Fibroblast of lung (primary cell): ENCODE measurements at regions not wholly inside any gene's neighbourhood (a gene's known extent, or its start where the extent isn't known, plus 50 kb on each side); places are given as distances from the start of the nearest gene placed in this dataset.

Experiments
- CTCF ChIP-seq, 2 donors: IDR thresholded peaks in 1 of 2; conservative IDR thresholded peaks in 1 of 2; 1 replicate in 1 of 2; 2 replicates in 1 of 2; pipeline ENCODE4 v1.5.1; 2011 to 2012; ENCODE audit warnings: low read length in 2 of 2, control low read depth in 1 of 2, inconsistent platforms in 1 of 2, low read depth in 1 of 2, mild to moderate bottlenecking in 1 of 2
- EZH2 ChIP-seq: IDR thresholded peaks from 2 replicates; pipeline ENCODE4 v1.5.1; 2012; ENCODE audit warnings: low read length, control low read depth, mild to moderate bottlenecking; ENCODE audit errors: missing control alignments

GRCh38 chr5:167708449-167708848 is 583.0 kb upstream of the WWC1 start:
- TF ChIP-seq EZH2 (no peak), CTCF (conservative IDR thresholded peaks at IDR 0.05 in 1 of 2, IDR thresholded peaks at IDR 0.05 in 1 of 2; ENCODE audit: low read depth in 1 of 2, low read length in 2 of 2) (no peak)
